ENCODE measurements at regions not wholly inside any gene's neighbourhood (a gene's known extent, or its start where the extent isn't known, plus 50 kb on each side); places are given as distances from the start of the nearest gene placed in this dataset.

- Histone ChIP-seq H4K20me1 (ENCODE audit: insufficient read depth) (no peaks in the 10 kb centered on the region), H3K36me3 (replicated peaks in 1 of 2; ENCODE audit: control insufficient read depth in 1 of 2, insufficient read depth in 2 of 2, low read length in 1 of 2) (no peaks in the 10 kb centered on the region), H3K27ac (ENCODE audit: low read depth in 2 of 2, low read length in 1 of 2) (no peak overlapping the region), H3K27me3 (ENCODE audit: insufficient read depth) (no peaks in the 10 kb centered on the region), H3K9me3 (no peaks in the 10 kb centered on the region), H3K4me2 (no peak overlapping the region), H2AFZ (ENCODE audit: low read depth) (no peak overlapping the region), H3F3A (replicated peaks; ENCODE audit: insufficient read depth) (no peaks in the 10 kb centered on the region), H3K9ac (no peak overlapping the region), H3K4me1 (ENCODE audit: control insufficient read depth in 1 of 2, insufficient read depth in 2 of 2, low read depth in 1 of 2, low read length in 1 of 2) (no peaks in the 10 kb centered on the region; a peak in 1 of 4 replicates), H3K4me3 (ENCODE audit: low read depth in 2 of 2, low read length in 1 of 2) (no peak overlapping the region), H3K79me2 (ENCODE audit: insufficient read depth) (no peaks in the 10 kb centered on the region), H3K9me2 (no peaks in the 10 kb centered on the region)
- no peak for DNase-seq
- POLR2A ChIA-PET: no interaction called here
- WGBS (ENCODE audit: low lambda C conversion rate): 22% methylated on average over 4 of the region's 4 CpGs
- TF ChIP-seq TAF1 (IDR thresholded peaks at IDR 0.05; ENCODE audit: borderline replicate concordance, low read depth, low read length) (no peak), SMC3 (IDR thresholded peaks at IDR 0.05; ENCODE audit: low read depth, low read length) (no peak), JUND (IDR thresholded peaks at IDR 0.05) (no peak), USF2 (IDR thresholded peaks at IDR 0.05; ENCODE audit: borderline replicate concordance, low read depth, low read length) (no peak), RCOR1 (IDR thresholded peaks at IDR 0.05; ENCODE audit: low read length) (no peak), REST (IDR thresholded peaks at IDR 0.05; ENCODE audit: low read depth, low read length) (no peak), TCF12 (IDR thresholded peaks at IDR 0.05) (no peak), FOXJ3 (CRISPR knock-in tag; IDR thresholded peaks at IDR 0.05) (no peak), PBX3 (IDR thresholded peaks at IDR 0.05) (no peak), YY1 (IDR thresholded peaks at IDR 0.05; ENCODE audit: low read depth) (no peak), USF1 (IDR thresholded peaks at IDR 0.05; ENCODE audit: borderline replicate concordance, low read depth) (no peak), POLR2AphosphoS5 (IDR thresholded peaks at IDR 0.05; ENCODE audit: low read depth, low read length) (no peak)
- CTCF ChIA-PET: no interaction called here
These were observed 589.5 kb downstream of the BCOR start for GRCh38 chrX:39508300-39508692.

GRCh38 chrX:39509157-39509556, 588.6 kb downstream of the BCOR start:
- ChIA-PET POLR2A (no interaction called here), CTCF (no interaction called here)
- no peak for TF ChIP-seq TAF1 (IDR thresholded peaks at IDR 0.05; ENCODE audit: borderline replicate concordance, low read depth, low read length)
- no peak for TF ChIP-seq RAD21 (IDR thresholded peaks at IDR 0.05; ENCODE audit: low read length)
- no peak for TF ChIP-seq FOXM1 (IDR thresholded peaks at IDR 0.05; ENCODE audit: low read depth)
- no peak for TF ChIP-seq MEF2A (IDR thresholded peaks at IDR 0.05; ENCODE audit: borderline replicate concordance, low read depth)
- no peak for TF ChIP-seq JUND (IDR thresholded peaks at IDR 0.05)
- TF ChIP-seq GABPA (IDR thresholded peaks at IDR 0.05; ENCODE audit: low read depth): no peak
- no peak for TF ChIP-seq TEAD4 (IDR thresholded peaks at IDR 0.05; ENCODE audit: borderline replicate concordance, insufficient read depth)
- TF ChIP-seq SIN3A (IDR thresholded peaks at IDR 0.05; ENCODE audit: borderline replicate concordance, low read depth, low read length): no peak
- no peak for TF ChIP-seq REST (IDR thresholded peaks at IDR 0.05; ENCODE audit: low read depth, low read length)
- TF ChIP-seq USF1 (IDR thresholded peaks at IDR 0.05; ENCODE audit: borderline replicate concordance, low read depth): no peak
- TF ChIP-seq TCF12 (IDR thresholded peaks at IDR 0.05): no peak
- Histone ChIP-seq H3K4me3 (ENCODE audit: low read depth in 2 of 2, low read length in 1 of 2) (no peak overlapping the region; a peak in 1 of 4 replicates), H3K4me1 (ENCODE audit: control insufficient read depth in 1 of 2, insufficient read depth in 2 of 2, low read depth in 1 of 2, low read length in 1 of 2) (no peaks in the 10 kb centered on the region; a peak in 1 of 4 replicates), H3K36me3 (replicated peaks in 1 of 2; ENCODE audit: control insufficient read depth in 1 of 2, insufficient read depth in 2 of 2, low read length in 1 of 2) (no peaks in the 10 kb centered on the region), H3F3A (replicated peaks; ENCODE audit: insufficient read depth) (no peaks in the 10 kb centered on the region), H2AFZ (ENCODE audit: low read depth) (no peak overlapping the region), H3K27me3 (ENCODE audit: insufficient read depth) (no peaks in the 10 kb centered on the region), H3K9me2 (no peaks in the 10 kb centered on the region), H3K4me2 (no peak overlapping the region), H3K9me3 (no peaks in the 10 kb centered on the region), H3K9ac (no peak overlapping the region), H4K20me1 (ENCODE audit: insufficient read depth) (no peaks in the 10 kb centered on the region), H3K27ac (ENCODE audit: low read depth in 2 of 2, low read length in 1 of 2) (no peak overlapping the region), H3K79me2 (ENCODE audit: insufficient read depth) (no peaks in the 10 kb centered on the region)
- no peak for DNase-seq
- 17% methylated on average over 1 of the region's 1 CpG for WGBS (ENCODE audit: low lambda C conversion rate)
